ENCODE measurements at regions not wholly inside any gene's neighbourhood (a gene's known extent, or its start where the extent isn't known, plus 50 kb on each side); places are given as distances from the start of the nearest gene placed in this dataset.

DNA sequence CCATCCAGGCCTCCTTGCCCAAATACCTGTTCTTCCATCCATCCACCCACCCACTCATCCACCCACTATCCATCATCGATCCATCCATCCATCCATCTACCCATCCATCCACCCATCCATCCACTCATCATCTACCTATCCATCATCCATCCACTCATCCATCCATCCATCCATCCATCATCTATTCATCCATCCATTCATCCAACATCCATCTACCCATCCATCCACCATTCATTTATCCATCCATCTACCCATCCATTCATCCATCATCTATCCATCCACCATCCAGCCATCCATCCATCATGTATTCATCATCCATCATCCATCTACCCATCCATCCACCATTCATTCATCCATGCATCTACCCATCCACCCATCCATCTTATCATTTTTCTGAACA is 413.2 kb downstream of the CTTN start (continued):
- TF ChIP-seq, protein P1, sequence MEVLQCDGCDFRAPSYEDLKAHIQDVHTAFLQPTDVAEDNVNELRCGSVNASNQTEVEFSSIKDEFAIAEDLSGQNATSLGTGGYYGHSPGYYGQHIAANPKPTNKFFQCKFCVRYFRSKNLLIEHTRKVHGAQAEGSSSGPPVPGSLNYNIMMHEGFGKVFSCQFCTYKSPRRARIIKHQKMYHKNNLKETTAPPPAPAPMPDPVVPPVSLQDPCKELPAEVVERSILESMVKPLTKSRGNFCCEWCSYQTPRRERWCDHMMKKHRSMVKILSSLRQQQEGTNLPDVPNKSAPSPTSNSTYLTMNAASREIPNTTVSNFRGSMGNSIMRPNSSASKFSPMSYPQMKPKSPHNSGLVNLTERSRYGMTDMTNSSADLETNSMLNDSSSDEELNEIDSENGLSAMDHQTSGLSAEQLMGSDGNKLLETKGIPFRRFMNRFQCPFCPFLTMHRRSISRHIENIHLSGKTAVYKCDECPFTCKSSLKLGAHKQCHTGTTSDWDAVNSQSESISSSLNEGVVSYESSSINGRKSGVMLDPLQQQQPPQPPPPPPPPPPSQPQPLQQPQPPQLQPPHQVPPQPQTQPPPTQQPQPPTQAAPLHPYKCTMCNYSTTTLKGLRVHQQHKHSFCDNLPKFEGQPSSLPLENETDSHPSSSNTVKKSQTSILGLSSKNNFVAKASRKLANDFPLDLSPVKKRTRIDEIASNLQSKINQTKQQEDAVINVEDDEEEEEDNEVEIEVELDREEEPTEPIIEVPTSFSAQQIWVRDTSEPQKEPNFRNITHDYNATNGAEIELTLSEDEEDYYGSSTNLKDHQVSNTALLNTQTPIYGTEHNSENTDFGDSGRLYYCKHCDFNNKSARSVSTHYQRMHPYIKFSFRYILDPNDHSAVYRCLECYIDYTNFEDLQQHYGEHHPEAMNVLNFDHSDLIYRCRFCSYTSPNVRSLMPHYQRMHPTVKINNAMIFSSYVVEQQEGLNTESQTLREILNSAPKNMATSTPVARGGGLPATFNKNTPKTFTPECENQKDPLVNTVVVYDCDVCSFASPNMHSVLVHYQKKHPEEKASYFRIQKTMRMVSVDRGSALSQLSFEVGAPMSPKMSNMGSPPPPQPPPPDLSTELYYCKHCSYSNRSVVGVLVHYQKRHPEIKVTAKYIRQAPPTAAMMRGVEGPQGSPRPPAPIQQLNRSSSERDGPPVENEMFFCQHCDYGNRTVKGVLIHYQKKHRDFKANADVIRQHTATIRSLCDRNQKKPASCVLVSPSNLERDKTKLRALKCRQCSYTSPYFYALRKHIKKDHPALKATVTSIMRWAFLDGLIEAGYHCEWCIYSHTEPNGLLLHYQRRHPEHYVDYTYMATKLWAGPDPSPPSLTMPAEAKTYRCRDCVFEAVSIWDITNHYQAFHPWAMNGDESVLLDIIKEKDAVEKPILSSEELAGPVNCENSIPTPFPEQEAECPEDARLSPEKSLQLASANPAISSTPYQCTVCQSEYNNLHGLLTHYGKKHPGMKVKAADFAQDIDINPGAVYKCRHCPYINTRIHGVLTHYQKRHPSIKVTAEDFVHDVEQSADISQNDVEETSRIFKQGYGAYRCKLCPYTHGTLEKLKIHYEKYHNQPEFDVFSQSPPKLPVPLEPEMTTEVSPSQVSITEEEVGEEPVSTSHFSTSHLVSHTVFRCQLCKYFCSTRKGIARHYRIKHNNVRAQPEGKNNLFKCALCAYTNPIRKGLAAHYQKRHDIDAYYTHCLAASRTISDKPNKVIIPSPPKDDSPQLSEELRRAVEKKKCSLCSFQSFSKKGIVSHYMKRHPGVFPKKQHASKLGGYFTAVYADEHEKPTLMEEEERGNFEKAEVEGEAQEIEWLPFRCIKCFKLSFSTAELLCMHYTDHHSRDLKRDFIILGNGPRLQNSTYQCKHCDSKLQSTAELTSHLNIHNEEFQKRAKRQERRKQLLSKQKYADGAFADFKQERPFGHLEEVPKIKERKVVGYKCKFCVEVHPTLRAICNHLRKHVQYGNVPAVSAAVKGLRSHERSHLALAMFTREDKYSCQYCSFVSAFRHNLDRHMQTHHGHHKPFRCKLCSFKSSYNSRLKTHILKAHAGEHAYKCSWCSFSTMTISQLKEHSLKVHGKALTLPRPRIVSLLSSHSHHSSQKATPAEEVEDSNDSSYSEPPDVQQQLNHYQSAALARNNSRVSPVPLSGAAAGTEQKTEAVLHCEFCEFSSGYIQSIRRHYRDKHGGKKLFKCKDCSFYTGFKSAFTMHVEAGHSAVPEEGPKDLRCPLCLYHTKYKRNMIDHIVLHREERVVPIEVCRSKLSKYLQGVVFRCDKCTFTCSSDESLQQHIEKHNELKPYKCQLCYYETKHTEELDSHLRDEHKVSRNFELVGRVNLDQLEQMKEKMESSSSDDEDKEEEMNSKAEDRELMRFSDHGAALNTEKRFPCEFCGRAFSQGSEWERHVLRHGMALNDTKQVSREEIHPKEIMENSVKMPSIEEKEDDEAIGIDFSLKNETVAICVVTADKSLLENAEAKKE (CRISPR knock-in tag; IDR thresholded peaks at IDR 0.05) = no peak
- no peak for TF ChIP-seq ZNF114 (CRISPR knock-in tag; IDR thresholded peaks at IDR 0.05)
- TF ChIP-seq, protein P2, sequence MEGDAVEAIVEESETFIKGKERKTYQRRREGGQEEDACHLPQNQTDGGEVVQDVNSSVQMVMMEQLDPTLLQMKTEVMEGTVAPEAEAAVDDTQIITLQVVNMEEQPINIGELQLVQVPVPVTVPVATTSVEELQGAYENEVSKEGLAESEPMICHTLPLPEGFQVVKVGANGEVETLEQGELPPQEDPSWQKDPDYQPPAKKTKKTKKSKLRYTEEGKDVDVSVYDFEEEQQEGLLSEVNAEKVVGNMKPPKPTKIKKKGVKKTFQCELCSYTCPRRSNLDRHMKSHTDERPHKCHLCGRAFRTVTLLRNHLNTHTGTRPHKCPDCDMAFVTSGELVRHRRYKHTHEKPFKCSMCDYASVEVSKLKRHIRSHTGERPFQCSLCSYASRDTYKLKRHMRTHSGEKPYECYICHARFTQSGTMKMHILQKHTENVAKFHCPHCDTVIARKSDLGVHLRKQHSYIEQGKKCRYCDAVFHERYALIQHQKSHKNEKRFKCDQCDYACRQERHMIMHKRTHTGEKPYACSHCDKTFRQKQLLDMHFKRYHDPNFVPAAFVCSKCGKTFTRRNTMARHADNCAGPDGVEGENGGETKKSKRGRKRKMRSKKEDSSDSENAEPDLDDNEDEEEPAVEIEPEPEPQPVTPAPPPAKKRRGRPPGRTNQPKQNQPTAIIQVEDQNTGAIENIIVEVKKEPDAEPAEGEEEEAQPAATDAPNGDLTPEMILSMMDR (conservative IDR thresholded peaks at IDR 0.05; ENCODE audit: low read depth in 2 of 2) = no peak
- TF ChIP-seq, protein P3, sequence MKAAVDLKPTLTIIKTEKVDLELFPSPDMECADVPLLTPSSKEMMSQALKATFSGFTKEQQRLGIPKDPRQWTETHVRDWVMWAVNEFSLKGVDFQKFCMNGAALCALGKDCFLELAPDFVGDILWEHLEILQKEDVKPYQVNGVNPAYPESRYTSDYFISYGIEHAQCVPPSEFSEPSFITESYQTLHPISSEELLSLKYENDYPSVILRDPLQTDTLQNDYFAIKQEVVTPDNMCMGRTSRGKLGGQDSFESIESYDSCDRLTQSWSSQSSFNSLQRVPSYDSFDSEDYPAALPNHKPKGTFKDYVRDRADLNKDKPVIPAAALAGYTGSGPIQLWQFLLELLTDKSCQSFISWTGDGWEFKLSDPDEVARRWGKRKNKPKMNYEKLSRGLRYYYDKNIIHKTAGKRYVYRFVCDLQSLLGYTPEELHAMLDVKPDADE (IDR thresholded peaks at IDR 0.05) = no peak
- TF ChIP-seq STAT1 (IDR thresholded peaks at IDR 0.05; ENCODE audit: unreplicated experiment) = no peak
- no peak for TF ChIP-seq NANOG (IDR thresholded peaks at IDR 0.05; ENCODE audit: borderline replicate concordance)
- no peak for TF ChIP-seq JUNB (IDR thresholded peaks at IDR 0.05; ENCODE audit: unreplicated experiment)
- TF ChIP-seq, protein P4, sequence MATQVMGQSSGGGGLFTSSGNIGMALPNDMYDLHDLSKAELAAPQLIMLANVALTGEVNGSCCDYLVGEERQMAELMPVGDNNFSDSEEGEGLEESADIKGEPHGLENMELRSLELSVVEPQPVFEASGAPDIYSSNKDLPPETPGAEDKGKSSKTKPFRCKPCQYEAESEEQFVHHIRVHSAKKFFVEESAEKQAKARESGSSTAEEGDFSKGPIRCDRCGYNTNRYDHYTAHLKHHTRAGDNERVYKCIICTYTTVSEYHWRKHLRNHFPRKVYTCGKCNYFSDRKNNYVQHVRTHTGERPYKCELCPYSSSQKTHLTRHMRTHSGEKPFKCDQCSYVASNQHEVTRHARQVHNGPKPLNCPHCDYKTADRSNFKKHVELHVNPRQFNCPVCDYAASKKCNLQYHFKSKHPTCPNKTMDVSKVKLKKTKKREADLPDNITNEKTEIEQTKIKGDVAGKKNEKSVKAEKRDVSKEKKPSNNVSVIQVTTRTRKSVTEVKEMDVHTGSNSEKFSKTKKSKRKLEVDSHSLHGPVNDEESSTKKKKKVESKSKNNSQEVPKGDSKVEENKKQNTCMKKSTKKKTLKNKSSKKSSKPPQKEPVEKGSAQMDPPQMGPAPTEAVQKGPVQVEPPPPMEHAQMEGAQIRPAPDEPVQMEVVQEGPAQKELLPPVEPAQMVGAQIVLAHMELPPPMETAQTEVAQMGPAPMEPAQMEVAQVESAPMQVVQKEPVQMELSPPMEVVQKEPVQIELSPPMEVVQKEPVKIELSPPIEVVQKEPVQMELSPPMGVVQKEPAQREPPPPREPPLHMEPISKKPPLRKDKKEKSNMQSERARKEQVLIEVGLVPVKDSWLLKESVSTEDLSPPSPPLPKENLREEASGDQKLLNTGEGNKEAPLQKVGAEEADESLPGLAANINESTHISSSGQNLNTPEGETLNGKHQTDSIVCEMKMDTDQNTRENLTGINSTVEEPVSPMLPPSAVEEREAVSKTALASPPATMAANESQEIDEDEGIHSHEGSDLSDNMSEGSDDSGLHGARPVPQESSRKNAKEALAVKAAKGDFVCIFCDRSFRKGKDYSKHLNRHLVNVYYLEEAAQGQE (IDR thresholded peaks at IDR 0.05; ENCODE audit: unreplicated experiment) = no peak
- no peak for TF ChIP-seq EZH2phosphoT487 (IDR thresholded peaks at IDR 0.05; ENCODE audit: unreplicated experiment)

All from GM23338 (cell line).